NCI-H82 (cell line): ENCODE measurements at regions not wholly inside any gene's neighbourhood (a gene's known extent, or its start where the extent isn't known, plus 50 kb on each side); places are given as distances from the start of the nearest gene placed in this dataset.

ENCODE experiments used
- DNase-seq: peaks from one replicate; lab custom pipeline; 2025; lab: John Stamatoyannopoulos, UW

DNA sequence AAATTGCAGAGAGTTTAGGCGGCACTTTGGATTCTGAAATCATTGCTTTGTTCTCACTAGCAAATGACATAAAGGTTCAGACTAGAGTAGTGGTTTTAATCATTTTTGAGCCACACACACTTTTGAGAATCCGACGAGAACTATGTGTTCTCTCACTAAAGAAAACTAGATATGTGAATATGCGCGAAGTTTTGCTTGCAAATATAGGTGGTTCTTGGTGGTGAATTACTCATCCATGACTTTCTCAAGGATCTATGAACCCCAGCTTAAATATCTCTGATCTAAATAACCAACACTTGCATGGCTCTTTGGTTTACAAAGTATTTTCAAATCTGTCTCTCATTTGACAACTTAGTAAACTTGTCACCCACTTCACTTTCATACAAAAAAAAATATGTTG lies 54.8 kb downstream of the NOG start:
- no peak for DNase-seq

DNA sequence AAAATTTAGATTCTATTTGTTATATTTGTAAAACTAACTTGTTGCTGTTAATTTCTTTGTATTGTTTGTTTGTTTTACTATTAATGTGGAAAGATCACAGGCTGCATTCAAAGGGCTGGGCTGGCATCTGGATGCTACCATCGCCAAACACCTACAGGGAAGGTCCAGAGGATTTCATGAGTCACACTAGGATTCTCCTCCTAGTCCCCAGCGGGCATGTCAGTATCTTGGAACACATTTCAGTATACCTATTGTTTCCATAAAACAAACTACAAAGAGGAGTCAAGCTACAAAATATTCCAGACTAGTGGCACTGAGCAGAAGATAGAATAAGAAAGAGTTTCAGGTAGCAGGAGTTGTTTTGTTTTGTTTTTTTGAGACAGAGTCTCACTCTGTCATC lies 55.3 kb downstream of the NOG start:
- no peak for DNase-seq

DNA sequence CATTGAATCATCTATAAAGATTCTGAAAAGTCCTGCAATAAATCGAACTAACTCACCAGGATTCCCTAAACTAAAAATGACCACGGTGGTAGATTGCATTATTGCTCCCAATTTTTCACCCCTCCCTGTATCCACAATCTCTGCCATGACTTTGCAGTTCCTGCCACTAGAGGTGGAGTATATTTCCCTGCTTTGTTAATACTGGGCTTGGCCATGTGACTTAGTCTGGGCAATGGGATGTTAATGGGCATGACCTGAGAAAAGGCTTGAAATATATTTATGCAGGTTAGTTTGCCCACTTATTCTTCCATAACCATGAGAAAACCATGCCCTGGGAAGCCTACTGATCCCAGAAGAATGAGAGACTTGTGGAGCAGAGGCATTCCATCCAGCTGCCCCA lies 59.1 kb downstream of the NOG start:
- DNase-seq = peak; percentile 29

DNA sequence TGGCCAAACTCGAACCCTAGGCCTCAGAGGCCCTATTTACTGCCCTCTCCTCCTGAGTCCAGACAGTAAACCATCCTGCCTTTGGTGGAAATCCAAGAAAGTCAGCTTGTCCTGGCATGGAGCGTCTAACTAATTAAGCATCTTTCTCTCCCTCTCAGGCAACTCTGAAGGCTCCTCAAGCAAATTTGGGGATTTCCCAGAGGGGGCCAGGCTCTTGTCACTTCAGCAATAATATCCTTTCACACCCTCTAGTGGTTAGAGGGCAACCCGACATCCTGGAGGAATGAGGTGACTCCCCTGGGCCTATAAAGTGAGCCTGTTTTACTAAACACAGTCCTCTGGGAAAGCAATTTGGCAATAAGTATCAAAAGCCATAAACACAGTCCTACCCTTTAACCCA lies 60.4 kb downstream of the NOG start:
- peak; percentile 94 for DNase-seq

DNA sequence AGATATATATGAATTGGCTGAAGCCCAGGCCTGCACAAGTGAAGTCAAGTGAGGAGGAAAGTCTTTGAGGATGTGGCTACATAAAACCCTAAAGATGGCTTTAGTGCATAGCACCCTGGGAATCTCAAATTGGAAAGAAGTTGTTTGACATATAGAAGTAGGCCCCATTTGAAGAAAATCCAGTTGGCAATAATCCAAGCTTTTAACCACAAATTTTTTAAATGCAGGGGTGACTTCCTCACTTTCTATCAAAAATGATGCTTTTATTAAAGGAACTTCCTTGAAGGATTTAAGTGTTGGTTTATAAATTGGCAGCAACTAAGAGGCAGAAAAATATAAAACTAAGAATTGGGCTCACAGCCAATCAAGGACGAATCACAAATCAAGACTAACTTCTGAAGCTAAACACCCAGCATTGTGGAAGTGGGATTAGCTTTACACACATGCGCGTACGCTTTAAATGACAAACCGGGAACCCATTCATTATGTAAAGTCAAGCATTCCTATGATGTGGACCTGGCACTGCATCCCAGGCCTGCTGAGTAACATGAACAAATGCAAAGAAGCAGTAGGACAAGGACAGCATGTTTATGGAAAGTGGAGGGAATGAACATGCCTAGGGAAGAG lies 63.3 kb downstream of the NOG start:
- DNase-seq = peak; percentile 12

DNA sequence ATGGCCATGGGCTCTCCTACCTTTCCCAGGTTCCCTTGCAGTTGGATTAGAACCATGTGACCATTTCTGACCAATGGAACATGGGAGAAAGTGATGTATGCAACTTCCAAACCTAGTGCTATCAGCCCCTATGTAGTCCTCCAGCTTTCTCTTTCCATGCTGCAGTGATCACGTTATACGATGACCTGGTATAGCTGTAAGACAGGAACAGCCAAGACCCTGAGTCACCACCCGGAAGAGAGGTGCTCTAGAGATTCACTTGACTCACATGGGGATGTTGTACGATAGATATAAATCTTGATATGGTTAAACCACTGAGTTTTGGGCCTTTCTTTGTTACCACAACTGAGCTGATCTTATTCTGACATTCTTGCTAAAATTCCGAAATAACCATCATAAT lies 65.1 kb downstream of the NOG start:
- DNase-seq = no peak

DNA sequence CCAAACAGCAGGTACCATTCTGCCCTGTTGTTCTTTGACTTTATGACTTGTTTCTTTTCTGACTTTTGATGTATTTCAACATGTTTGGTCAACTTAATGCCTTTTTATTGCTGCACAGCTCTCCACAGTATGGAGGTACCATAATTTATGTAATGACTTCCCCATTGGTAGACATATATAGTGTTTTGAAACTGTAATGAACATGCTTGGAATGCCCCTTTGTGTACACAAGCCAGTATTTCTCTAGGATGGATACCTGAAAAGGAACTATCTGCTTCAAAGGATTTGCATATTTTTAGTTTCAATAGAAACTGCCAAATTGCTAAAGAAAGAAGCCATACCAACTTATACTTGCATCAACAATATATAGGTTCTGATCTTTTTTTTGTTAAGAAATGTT lies 66.1 kb downstream of the NOG start:
- no peak for DNase-seq

DNA sequence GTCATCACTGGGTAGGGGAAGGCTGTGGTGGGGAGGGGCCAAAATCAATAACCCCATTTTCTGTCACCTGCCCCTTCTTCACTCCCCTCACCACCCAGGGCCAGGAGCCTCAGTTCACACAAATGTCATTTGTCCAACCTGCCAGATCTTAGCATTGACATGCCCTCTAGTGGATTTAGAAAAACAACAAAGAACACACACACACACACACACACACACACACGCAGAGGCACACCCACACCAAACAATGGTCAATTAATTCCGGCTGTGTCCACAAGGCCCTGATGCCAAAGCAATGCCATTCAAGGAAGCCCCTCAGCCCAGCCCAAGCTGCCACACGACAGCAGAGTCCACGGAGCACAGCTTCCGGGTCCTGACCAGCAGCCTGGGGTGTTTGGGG lies 68.4 kb downstream of the NOG start:
- peak; percentile 26 for DNase-seq

DNA sequence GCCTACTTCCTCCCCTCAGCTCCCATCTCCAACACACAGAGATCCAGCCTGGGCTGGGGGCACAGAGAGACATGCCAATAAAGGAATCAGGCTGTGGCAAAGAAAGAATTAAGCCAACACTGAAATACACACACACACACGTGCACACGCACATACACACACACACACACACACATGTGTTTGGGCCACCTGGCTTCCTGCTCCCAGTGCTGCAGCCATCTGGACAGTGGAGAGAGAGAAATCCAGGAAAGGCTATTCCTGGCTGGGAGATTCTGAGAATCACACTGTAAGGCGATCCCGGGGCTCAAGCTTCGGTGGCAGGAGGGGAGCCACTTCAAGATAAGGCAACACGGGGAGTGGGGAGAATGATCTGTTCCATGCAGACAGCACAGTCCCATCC lies 72.4 kb downstream of the NOG start:
- DNase-seq = peak; percentile 80

DNA sequence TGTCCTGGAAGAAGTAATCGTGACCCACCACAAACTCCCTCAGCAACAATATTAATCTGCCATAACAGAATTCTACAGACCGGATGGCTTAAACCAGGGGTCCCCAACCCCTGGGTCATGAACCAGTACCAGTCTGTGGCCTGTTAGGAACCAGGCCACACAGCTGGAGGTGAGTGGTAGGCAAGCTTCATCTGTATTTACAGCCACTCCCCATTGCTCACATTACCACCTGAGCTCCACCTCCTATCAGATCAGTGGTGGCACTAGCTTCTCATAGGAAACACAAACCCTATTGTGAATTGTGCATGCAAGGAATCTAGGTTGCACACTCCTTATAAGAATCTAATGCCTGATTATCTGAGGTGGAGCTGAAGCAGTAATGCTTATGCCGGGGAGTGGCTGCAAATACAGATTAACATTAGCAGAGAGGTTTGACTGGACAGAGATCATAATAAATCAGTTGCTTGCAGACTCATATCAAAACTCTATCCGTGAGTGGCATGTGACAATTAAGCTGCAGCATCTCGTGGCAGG lies 74.5 kb downstream of the NOG start:
- DNase-seq = no peak

DNA sequence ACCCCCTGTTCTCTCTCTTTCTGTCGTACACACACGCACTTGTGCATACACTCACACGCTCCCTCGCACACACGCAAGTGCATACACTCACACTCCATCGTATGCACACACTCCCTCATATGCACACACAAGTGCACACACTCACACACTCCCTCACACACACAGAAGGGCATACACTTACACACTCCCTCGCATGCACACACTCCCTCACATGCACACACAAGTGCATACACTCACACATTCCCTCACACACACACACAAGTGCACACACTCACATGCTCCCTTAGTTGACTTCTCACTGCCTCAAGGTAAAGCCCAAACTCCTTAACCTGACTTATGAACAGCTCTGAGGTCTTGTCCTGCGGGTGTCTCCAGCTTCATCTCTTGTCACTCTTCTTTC lies 78.7 kb downstream of the NOG start:
- DNase-seq = no peak

DNA sequence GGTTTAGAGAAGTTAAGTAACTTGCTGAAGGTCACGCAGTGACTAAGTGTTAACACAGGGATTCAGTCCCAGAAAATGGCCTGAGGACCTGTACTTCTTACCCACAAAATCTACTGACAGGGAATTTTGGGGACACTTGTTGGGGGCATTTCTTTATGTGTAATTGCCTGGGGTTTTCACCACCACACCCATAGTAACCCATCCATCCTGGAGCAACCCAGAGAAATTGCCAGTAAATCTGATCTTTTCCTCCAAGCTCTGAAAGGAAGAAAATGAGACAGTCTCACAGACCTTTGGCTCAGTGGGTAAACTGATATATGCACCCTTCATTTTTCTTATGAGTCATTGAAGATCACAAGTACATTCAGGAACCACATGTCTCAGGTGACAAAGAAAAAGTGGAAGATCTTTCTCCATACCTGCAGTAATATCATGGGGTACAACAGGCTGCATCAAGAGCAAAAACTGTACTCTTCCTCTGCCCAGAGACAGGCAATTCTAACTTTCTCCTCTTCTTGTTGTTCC lies 81.0 kb downstream of the NOG start:
- no peak for DNase-seq

DNA sequence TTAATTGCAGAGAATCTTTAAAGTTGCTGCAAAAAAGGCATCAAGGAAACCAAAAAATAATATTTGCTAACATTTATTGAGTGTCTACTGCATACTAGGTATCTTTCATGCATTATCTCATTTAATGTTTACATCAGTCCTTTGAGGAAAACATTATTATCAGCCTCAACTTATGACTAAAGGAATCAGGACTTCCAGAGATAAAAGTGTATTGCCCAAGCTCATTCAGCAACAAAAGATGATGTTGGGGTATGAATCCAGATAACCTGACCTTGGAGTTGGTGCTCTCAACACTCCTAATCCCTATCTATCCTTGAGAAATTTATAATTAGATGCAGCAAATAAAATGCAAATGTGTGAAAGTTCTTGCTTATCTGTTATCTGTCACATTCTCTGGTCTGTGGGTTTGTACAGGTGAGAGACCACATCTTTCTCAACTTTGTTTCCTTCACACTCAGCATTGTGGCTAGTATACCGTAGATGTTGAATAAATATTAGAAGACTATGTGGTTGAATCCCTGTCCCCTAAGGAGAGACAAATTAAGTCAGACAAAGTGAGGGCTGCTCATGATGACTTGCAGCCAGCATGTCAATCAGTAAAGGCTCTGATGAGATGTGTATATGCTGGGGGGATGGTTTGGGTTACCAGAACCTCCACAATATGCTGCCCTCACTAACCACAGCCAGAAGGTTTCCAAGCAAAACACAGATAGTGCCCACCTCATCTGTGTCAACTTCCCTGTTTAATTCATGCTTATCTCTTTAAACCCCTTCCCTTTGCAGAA lies 82.6 kb downstream of the NOG start:
- no peak for DNase-seq

DNA sequence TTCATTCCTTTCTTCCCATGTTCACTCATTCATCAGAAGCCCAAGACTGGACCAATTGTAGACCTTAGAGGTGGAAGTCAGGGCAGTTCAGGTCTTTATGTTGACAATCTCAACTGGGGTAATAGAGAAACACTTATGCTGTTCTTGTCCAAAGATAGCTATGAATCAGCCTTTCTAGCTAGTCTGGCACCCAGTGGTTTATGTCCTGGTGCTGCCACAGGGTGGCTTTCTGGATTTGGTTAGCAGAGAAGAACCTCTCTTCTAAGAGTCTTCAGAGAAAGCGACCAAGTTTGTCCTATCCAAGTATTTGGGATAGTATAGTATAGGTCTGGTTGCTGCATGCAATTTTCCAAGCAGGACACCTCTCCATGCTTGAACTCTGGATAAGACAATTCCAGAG lies 83.3 kb downstream of the NOG start:
- peak; percentile 15 for DNase-seq

DNA sequence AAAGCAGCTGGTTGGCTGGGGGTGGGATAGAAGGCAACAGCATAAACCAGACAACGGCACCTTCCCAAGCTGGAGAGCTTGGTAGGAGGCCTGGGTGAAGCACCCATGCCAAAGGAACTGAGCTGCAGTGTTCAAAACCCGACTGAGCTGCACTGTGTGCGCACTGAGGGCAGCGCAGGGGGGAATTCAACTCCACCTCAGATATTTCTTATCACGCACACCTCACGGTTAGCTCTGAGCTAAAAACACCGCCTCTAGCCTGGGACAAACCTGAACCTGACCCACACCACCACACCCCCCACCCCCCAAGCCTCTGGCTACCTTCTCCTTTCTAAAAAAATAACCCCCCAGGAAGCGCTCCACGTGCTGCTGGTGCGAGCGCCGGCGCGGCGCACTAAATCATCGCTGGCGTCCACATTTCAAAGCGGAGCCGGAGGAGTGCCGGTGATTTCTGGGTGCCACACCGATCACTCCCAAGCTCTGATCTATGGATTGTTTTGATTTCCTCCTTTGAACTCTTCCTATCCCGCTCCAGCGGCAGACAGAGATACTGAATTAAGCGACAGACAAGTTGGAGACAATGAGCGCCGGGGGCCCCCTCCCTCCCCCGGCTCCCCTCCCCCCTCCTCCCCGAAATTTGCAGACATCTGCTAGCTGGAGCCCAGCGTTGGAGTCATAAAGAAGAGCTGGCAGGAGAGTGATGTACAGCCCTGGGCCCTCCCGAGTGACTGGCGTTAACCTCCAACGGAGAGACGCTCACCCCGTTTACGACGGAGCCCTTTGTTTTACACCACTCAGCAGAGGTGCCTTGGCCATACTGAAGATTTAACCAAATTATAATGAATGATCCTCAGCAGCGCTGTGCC lies 85.0 kb downstream of the NOG start:
- peak; percentile 81 for DNase-seq

DNA sequence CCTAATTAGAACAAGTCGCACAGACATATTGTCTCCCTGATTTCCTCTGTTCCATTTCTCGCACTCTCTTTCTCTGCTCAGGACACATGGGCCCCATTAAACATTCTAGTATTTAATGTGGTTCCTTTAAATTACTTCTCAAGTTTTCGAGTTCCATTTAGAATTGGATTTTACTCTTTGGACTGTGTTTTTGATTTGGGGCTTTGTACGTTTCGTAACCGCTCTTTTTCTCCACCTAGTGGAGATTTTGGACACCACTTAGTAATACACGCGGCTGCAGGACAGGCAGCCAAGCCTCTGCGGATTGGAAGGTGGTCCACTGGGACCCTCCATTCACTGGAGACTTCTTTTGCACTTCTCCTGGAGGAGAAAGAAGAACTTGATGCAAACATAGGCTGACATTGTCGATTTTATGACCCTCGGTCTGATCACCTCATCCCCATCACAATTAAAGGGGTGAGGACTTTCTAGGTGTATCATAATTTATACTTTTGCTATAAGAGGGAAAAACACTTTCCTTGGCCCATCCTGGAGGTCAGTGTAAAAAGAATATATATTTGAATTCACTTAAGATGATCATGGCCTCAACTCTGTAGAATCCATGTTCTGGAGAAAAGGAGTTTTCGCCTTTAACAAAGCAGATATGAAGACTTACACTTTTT lies 85.7 kb downstream of the NOG start:
- peak; percentile 84 for DNase-seq

DNA sequence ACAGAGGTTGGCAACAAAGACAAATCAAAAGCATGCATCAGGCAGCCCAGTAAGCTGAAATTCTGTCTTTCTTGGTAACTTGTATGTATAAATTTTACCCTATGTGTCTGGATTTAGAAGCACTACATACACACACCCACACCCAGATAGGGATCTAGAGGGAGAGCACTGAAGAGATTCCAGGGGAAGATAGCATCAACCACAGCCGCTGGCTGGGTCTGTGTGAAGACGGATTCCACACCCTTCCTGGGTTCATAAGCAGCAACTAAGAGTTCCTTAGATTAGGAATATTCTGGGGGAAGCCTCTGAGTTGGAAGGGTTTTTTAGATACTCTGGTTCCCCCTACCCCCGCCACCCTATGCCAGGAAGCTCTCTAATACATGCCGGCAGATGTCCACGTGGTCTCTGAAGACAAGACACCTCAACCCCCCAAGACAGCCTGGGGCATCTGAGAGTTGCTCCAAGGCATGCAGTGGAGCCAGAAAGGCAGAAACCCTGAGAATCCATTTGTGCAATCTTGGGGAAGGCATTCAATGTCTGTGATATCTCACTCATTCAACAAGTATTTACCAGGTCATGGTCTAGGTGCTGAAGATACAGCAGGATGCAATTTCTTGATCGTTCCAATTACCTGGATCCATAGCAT lies 86.4 kb downstream of the NOG start:
- DNase-seq = no peak

DNA sequence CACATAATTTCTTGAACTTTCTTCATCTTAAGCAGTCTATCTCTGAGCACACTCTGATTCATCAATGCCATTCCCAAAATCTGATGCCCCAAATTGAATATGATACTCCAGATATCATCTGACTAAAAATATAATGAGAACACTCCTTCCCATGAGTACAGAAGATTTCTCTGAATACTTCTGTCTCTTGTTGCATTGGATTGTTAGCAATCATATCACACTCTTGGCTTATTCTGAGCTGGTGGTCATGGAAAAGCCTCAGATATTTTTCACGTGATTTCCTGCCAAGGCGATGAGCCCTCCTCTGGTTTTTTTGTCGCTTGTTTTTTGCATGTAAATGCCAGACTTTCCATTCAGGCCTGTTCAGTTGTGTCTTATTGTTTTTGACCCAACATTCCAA lies 87.2 kb downstream of the NOG start:
- no peak for DNase-seq

DNA sequence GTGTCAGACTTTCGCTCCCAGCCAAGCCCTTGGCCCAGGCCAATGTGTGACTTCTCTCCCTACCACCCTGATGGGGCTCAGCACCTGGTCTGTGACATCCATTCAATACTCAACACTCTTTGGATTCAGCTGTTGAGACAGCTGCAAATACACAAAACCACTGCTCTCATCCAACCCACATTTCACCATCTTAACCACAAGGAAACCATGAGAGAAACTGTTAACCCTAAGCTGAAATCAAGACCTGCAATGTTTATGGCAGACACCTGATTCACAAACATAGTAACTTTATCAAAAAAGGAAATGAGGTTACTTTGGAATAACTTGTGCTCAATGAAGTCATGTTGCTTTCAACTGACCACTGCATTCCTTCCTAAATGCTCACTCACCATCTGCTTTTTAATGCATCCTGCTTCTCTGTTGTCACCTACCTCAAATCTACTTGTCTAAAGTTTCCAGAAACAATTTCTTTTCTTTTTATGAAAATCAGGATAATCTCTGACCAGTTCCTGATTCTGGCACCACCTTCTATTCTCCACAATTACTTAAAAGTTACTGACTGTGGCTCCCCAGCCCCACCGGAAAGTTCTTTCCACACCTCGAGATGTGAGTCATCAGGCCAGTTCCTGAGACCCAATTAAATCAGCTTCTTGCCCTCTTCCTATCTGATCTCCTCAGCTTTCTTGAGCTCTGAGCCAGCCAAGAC lies 88.2 kb downstream of the NOG start:
- DNase-seq = no peak

DNA sequence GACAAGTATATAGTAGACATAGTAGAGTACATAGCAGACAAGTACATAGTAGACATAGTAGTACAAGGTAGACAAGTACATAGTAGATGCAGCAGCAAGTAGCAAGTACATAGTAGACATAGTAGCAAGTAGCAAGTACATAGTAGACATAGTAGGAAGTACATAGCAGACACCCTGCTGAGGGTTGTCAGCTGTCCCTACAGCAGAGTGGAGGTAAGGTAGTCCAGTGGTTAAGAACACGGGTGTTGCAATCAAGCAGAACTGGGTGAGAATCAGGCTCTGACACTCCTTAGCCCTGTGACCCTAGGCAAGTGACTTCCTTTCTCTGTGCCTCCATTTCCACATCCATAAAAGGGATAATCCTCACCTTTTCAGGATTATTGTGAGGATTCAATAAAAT lies 94.7 kb downstream of the NOG start:
- no peak for DNase-seq
